CD1c-positive myeloid dendritic cell (primary cell): ENCODE measurements at regions not wholly inside any gene's neighbourhood (a gene's known extent, or its start where the extent isn't known, plus 50 kb on each side); places are given as distances from the start of the nearest gene placed in this dataset.

Source experiments
- DNase-seq: peaks from one replicate; pipeline ENCODE4 v3.0.0-alpha.2; 2016; ENCODE audit errors: extremely low spot score

DNA sequence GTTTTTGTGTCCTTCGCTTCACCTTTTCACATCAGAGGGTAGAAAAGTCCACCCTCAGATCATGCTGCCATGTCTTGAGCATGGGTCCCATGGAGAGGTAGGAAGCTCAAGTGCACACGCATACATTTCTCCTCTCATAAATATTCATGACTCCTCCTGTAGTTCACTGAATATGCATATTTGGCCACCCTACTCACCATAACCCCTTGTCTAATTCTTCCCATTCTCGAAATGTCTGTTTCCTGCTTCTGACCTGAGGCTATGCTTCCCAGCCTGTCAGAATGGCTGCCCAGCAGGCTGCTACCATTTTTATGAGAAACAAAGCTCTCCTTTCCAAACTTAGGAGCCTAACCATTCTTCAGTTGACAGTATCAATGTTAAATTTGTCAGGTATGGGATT is 86.5 kb downstream of the ADRA2C start:
- DNase-seq = no peak

DNA sequence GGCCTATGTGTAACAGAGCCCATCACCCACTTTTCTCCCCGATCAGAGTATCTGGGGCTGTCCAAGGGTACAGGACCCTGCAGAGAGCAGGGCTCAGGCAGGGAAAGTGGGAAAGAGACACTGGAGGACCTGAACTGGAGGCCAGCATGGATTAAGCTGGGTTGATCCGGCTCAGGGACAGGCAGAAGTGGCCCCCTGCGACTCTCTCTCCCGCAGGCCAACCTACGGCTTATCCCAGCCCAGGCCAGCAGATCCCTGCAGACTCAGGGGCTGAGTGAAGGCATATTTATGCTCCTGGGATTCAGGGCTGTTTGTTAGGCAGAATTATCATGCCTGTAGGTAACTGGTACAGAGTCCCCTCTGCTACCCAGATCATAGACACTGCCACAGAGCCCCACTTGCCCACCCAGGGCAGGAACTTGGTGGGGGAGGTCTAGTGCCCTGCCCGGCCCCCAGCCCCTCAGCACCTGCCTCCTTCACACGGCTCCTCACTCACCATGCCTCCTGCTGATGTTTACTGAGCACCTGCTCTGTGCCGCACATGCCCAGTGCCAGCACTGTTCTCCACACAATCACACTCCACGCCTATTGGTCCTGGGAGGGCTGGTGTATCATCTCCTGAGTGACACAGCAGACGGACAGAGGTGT is 87.3 kb downstream of the ADRA2C start:
- DNase-seq = no peak

DNA sequence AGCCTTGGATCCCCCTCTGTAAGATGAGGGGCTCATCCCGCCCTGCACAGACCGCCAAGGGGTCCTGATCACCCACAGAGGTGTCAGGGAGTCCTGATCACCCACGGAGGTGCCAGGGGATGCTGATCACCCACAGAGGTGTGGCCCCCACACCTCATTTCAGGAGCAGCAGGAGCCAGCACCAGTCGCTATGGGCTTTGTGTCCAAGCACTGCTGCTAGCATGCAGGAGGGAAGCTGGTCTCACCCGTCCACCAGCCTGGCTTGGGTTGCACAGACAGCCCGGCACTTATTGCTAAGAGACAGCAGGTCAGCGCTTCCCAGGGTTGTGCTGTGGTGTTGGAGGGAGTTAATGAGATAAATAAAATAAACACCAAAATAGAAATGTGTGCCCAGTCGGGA is 88.5 kb downstream of the ADRA2C start:
- DNase-seq = no peak

DNA sequence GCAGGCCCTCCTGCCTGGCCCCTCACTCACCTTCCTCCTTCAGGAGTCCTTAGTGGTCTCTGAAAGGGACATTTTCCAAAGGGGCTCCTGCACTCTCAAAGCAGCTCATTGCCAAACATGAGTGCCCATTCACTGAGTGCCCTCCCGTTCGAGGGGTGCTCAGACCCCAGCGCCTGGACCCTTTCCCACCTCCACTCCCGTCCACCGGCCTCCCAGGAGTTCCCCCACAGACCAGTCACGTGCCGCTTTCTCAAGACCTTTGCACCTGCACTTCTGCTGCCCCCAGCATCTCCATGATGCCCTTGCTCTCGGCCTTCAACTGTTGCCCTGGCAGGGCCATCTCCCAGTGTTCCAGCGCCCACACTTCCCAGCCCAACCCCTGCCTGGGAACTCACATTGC is 89.5 kb downstream of the ADRA2C start:
- DNase-seq = no peak

DNA sequence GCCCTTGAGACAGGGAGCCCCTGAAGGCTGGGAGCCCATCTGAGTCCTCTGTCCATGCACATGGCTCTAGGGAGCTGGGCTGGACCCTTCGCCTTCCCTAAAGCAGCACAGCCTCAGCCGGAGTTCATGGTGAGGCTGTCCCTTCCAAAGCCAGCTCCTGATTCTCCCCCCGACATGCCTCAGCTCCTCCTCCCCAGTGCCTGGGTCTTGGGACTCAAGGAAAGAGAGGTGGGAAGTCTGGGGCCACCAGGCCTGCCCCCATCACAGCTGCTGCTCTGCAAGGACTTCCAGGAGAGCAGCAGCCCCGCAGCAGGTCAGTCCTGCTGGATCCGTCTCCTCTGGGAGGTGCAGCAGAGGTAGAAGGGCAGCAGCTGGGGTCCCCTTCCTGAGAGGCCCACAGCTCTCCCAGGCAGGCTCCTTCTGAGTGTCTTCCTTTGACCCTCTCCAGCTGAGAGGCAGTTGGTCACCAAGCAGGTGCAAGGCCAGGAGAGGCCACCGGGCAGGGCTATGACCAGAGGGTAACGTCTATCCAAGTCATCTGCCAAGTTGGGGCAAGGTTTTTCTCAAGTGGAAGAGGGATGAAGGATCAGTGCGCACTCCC is 90.5 kb downstream of the ADRA2C start:
- DNase-seq = no peak

DNA sequence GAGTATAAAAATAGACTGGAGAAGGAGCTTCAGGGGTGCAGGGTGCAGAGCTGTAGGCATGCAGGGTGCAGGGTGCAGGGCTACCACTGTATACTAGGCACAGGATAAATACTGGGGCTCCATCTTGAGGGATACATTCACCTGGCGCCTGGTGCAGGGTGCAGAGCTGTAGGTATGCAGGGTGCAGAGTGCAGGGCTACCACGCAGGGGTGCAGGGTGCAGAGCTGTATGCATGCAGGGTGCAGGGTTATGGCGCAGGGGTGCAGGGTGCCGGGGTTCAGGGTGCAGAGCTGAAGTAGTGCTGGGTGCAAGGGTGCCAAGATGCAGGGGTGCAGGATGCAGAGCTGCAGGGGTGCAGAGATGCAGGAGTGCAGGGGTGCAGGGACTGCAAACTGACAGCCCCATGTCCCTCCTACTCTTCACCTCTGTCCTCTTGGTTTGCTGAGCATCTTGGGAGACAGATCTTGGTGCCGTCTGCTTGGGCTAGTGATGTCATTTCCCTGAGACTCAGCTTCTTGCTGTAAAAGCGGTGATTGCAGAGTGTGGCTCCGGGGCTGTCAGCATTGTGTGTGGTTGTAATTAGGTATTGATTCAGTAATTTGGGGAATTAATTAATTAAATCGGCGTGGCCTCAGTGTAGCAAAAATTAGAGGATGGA is 91.2 kb downstream of the ADRA2C start:
- DNase-seq = no peak

DNA sequence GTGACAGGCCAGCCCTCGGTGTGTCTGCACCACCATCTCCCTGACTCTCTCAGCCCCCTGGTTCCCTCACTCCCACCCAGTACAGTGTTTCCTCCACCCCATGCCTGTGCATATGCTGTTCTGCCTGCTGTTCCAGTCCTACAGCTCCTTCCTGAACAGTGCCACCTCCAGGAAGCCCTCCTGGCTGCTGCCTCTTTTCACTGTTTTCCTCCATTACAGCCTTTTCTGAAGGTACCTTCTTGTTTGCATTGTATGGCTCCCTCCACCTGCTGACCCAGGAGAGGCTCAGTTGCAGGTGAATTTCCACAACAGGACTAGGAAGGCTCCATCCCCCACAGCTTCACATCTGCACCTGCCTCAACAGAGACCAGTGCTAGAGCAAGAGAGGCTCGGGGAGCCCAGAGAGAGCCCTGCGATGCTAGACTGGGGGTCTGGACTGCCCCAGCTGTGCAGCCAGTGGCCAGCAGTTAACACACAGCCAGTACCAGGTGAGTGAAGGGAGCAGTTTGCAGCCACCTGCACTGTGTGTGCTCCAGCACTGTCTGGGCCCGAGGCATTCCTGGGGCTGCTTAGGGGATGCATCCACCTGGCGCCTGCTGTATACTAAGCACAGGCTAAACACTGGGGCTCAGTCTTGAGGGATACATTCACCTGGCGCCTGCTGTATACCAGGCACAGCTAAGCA is 92.0 kb downstream of the ADRA2C start:
- no peak for DNase-seq

DNA sequence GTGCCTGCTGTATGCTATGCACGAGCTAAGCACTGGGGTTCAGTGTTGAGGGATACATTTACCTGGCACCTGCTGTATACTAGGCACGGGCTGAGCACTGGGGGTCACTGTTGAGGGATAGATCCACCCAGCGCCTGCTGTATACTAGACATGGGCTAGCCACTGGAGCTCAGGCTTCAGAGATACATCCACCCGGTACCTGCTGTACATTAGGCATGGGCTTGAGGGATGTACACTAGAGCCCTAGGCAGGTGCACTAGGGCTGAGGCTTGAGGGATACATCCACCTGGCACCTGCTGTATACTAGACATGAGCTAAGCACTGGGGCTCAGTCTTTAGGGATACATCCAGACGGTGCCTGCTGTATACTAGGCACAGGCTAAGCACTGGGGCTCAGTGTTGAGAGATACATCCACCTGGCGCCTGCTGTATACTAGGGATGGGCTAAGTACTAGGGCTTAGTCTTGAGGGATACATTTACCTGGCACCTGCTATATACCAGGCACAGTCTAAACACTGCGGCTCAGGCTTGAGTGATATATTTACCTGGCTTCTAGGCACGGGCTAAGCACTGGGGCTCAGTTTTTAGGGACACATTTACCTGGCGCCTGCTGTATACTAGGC is 92.7 kb downstream of the ADRA2C start:
- DNase-seq = no peak

DNA sequence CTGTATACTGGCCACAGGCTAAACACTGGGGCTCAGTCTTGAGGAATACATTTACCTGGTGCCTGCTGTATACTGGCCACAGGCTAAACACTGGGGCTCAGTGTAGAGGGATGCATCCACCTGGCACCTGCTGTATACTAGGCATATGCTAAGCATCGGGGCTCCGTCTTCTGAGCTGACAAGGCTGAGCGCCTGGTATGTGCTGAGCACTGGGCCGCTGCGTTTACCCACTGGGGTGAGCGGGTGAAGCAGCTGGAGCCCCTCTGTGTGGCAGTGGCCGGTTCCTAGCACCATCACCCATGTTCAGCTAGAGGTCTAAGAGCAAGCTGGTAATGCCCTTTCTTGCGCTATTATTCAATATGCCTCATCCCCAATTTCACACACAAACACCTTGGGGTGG is 93.4 kb downstream of the ADRA2C start:
- no peak for DNase-seq

DNA sequence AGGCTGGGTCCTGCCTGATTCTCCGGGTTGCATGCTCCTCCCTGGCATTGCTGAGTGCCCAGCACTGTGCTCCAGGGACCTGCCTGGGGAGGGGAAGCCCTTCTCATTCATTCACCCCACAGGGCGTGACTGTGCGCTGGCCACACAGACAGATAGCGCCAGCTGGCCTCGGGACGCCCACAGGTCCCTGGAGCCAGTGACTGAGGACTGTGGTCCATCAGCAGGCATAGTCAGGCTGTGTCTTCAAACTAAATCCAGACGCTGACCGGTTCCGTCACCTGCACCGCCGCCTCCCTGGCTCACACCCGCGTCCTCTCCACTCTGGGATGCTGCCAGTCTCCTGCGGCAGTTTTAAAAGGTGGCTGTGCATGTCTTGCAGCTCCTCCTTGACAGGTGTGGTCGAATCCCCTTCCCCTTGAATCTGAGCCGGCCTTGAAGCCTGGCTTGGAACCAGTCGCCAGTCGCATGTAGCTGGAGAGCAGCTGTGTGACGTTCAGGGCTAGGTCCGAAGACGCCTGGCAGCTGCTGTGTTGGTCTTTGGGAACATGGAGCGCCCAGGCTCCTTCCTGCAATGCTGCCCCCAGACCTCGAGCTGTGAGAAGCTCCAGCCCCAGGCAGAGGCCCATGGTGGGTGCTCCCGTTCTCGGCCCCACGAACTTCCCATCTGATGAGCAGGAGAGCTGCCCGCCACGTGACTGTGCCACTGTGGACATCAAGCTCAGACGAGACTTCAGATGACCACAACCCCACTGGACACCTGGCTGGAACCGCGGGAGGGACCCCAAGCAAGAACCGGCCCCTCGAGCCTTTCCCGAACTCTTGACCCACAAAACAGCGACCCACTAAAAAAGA is 94.1 kb downstream of the ADRA2C start:
- DNase-seq = no peak

DNA sequence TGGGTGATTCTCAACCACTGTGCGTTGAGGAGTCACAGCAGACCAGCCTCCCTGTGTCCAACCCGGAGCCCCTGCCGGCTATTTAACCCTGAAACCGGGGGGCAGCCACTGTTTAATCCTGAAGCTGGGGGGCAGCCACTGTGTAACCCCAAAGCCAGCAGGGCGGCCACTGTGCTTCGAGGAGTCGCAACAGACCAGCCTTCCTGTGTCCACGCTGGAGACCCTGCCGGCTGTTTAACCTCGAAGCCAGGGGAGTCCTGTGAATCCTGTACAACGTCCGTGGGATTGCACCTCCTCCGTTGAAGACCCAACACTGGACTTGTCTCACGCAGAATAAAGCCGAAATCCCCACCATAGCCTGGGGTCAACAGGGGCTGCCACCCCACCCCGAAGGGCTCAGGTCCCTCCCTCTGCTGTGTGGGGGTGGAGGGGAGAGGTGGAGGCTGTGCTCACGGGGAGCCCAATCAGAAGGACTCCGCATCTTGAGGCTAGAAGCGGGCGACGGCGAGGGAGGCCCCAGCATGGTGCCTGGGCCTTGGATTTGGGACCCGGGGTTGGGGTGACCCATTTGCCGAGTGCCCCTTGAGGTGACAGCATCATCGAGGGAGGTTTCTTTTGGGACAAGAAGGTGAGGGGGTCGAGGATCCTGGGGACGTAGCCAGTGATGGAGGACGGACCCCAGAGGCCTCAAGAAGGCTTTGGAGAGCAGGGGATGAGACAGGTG is 94.9 kb downstream of the ADRA2C start:
- no peak for DNase-seq

DNA sequence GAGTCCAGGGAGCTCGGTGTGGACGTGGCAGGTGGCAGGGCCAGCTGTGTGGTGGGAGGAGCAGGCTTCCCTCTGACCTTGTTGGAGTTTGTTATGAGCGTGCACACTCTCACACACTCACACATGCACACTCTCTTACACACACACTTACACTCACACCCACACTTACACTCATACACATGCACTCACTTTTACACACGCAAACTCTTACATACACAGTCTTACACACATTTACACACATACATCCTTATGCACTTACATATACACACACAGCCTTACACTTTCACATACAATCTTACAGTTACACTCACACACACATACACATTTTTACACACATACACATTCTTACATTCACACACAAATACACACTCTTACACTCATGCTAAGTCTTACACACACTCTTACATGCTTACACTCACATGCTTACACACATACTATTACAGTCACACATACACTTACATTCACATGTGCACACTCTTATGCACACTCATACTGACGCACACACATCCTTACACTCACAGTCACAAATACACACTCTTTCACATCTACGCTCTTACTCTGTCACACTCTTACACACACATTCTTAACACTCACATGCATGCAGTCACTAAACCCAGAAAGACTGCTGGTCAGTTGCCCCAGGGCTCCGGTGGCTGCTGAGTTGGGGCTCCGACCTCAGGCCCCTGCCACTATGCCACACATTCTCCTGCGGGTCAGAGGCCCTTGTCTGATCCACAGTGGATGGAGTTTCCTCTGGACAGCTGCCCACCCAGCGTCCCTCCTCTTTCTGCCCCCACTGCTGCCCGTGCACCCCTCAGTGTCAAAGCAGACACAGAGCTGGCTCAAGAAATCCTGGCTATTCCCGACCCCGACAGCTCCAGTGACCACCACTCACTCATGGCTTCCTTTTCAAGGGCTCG is 95.8 kb downstream of the ADRA2C start:
- no peak for DNase-seq

DNA sequence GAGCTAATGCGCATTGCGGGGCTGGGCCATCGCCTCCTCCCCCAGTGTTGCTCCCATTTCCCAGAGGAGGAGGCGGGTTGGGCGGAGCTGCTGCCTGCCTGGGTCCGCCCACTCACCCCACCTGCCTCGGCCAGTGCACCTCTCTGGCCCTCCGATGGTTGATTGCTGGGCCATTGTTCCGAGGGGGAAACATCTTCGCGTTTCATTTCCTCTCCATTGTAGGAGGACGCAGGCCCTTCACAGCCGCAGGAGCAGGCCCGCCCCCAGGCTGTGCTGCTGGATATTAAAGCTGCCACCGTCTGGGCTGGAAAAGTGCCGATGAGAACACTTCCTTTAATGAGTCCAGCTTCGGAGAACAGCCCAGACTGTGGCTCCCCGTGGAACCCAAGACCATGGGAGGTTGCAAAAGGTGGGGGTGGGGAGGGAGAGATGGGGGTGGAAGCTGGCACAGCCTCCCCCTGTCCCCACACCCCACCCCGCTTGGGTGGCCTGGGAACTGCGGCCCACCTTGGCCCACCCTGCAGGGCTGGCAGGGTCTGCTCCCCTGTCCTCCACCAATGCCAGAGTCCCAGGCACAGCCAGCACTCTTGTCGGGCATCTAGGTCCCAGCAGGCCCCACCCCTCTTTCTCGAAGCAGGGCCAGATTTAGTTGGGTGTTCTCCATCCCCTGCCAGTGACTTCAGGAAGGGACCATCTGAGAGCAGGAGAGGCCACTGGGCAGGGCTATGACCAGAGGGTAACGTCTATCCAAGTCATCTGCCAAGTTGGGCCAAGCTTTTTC is 96.6 kb downstream of the ADRA2C start:
- no peak for DNase-seq

DNA sequence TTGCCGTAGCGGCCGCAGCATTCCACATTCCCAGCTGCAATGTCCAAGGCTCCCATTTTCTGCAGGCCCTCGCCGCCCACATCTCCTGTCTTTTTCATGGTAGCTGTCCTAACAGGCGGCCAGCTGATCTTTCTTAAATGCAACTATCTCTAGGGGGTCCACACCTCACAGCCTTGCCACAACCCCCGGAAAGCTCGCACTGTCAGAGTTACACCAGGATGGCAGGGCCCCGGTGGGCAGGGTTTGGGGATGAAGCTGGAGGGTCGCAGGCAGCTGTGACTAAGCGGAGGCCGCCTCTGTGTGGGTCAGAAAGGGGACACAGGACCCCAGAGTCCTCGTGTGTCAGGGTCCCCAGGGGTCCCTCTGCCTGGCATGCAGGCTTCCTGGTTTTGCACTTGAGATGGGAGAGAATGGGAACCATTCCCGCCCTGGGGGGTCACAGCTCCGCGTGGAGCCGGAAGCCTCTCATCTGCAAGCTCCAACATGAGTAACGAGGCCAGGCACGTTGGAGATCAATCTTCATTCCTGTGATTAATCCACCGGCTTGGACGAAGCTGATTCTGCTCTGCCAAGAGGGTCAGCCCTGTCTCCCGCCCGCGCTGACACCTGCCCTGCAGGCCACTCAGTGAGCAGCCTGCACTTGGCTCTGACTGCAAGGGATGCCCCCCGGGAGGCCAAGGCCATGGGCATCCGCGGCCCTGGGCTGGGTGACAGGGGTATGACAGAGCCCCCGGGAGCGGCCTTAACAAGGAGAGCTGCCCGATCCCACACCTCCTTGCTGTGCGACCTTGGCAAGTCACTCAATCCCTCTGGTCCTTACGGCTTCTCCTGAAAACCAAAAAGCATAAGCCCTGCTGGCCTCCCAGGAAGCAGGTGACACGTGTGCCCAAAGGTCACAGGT is 97.9 kb downstream of the ADRA2C start:
- DNase-seq = no peak

DNA sequence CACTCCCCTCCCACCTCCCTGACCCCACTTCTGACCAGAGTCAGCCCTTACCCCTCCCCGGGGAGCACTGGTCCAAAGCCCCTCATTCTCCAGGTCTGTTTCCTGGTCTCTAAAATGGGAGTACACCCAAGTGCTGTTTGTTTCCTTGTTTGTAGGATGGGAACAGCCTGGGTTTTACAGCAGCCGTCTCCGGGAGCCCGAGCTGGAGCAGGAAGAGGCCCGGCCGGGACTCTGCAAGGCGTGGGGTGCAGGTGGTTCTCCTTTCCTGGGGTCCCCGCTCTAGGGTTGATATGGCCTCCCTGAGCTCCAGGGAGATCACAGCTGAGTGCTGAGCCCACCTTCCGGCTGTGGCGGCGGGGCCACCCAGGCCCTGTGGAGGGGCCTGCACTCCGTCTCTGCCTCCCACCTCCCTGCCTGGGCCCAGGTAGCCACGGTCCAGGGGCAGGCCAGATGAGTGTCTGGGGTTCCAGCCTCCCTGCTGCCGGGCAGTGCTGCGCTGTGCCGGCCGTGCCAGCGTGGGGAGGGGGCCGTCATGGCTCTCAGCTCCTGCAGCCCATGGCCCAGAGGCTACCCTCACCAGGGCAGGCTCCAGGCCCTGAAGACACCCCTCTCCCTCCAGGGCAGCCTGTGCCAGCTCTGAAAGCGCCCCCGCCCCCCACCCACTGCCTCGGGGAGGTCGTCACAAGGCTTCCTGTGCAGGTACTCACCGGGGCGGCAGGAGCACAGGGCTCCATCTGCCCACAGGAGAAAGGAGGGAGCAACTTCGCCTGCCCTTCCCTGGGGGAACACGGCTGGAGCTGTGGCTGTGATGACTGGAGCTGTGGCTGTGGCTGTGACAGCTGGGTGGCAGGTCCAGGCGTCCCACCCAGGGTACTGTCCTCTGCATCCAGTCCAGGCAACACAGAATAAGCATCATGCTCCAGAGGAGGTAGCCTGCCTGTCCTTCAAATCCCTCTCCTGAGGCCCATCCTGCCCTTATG is 98.8 kb downstream of the ADRA2C start:
- DNase-seq = no peak

DNA sequence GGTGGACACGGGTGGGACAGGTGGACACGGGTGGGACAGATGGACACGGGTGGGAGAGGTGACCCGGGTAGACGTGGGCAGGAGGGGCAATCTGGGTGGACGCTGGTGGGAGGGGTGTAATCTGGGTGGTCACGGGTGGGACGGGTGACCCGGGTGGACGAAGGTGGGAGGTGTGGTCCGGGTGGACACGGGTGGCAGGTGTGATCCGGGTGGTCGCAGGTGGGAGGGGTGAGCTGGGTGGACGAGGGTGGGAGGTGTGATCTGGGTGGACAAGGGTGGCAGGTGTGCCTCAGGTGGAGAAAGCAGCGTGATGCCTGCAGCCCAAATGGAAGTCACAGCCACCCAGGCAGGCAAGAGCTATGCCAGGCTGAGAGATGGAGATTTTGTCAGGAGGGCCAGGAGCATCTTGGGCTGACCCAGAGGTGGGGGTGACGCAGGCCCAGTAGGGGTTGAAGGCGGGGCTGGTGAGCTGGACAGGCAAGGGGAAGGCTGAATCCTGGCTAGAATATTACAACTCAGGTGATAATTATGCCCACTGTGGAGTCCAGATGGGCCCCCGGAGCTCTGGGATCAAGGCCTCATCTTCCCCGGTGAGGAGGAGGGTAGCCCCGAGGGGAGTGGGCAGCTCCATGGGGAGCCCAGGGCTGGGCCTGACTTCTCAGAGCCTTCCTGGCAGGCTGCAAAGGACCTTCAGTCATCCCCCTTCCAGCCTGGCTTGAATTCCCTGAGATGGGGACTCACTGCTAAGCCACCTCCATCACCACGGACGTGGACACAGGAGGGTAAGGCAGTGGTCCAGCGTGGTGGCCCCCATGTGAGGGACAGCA is 100.0 kb downstream of the ADRA2C start:
- no peak for DNase-seq
